ENCODE measurements at regions not wholly inside any gene's neighbourhood (a gene's known extent, or its start where the extent isn't known, plus 50 kb on each side); places are given as distances from the start of the nearest gene placed in this dataset.

GRCh38 chrX:27162496-27162895 lies 300.6 kb downstream of the PPP4R3C start:
- TF ChIP-seq EZH2phosphoT487 (IDR thresholded peaks at IDR 0.05; ENCODE audit: borderline replicate concordance, low read length): no peak
- TF ChIP-seq CTCF (conservative IDR thresholded peaks at IDR 0.05; ENCODE audit: low read depth, low read length): no peak
- no peak for TF ChIP-seq EZH2 (IDR thresholded peaks at IDR 0.05; ENCODE audit: low read length, unreplicated experiment)

Data from PC-3 (cell line).